GM12878 (cell line): ENCODE measurements at regions not wholly inside any gene's neighbourhood (a gene's known extent, or its start where the extent isn't known, plus 50 kb on each side); places are given as distances from the start of the nearest gene placed in this dataset.
"Not testable (repeated sequence)": the region's sequence is repeated elsewhere in the genome, so short reads cannot be mapped to it uniquely, and the experiment has no call there.

Experiments used
- ATAC-seq: fragments of 200-7000 bp; cut with Tn5 transposase; 3 replicates; pipeline ENCODE4 v1.9.1; 2020; ENCODE audit warnings: mild to moderate bottlenecking, moderate library complexity
- BruUV-seq: library from RNA; stranded (reverse); fragments of 400-500 nt; replicated peaks from 2 replicates; lab custom pipeline; 2021; lab: Mats Ljungman, UMichigan
- CTCF ChIA-PET: fragments of 300-600 bp; sonication (Branson Sonifier 250); formaldehyde crosslinking; extraction: SDS; loops from one replicate; lab custom pipeline; 2021; ENCODE audit warnings: inconsistent platforms; lab: Yijun Ruan, JAX
- POLR2A ChIA-PET: fragments of 350-600 bp; formaldehyde crosslinking; extraction: SDS; loops from one replicate; lab custom pipeline; 2021; ENCODE audit warnings: inconsistent platforms; lab: Charles Lee
- RAD21 ChIA-PET: fragments of 300-600 bp; sonication (Branson Sonifier 250); formaldehyde crosslinking; loops from one replicate; lab custom pipeline; 2023; ENCODE audit warnings: antibody characterized with exemption; ENCODE audit not compliant: unreplicated experiment; lab: Charles Lee
- SMC1A ChIA-PET: fragments of 300-600 bp; sonication (Branson Sonifier 250); formaldehyde crosslinking; loops from one replicate; lab custom pipeline; 2023; ENCODE audit not compliant: unreplicated experiment, uncharacterized antibody; lab: Charles Lee
- DNase-seq: peaks from one replicate; pipeline ENCODE4 v3.0.0-alpha.2; 2011; ENCODE audit warnings: low read depth, low spot score
- FAIRE-seq: peaks from 3 replicates; lab custom pipeline; 2011; peaks lifted over from hg19 to GRCh38; lab: Jason Lieb, UNC
- H2AFZ ChIP-seq: 2 replicates; pipeline ENCODE4 v1.6.0; 2011; ENCODE audit warnings: low read depth, low read length, control low read depth; ENCODE audit not compliant: control insufficient read depth
- H3K27ac ChIP-seq: 2 replicates; pipeline ENCODE4 v1.5.1; 2011; ENCODE audit warnings: control low read depth; ENCODE audit not compliant: control insufficient read depth, insufficient read depth
- H3K27me3 ChIP-seq, 2 experiments: replicated peaks in 1 of 2; 2 replicates each; pipeline versions ENCODE4 v1.6.0 to v1.6.1; 2011; ENCODE audit warnings: low read length in 1 of 2; ENCODE audit not compliant: control insufficient read depth in 2 of 2, insufficient read depth in 2 of 2
- H3K36me3 ChIP-seq, 2 experiments: 2 replicates each; pipeline ENCODE4 v1.5.1; 2011; ENCODE audit warnings: low read length in 1 of 2; ENCODE audit not compliant: control insufficient read depth in 2 of 2, insufficient read depth in 2 of 2
- H3K4me1 ChIP-seq: 2 replicates; pipeline ENCODE4 v1.6.1; 2011; ENCODE audit warnings: mild to moderate bottlenecking, low read length, moderate library complexity, mixed read lengths; ENCODE audit not compliant: control insufficient read depth, insufficient read depth
- H3K4me2 ChIP-seq: 2 replicates; pipeline ENCODE4 v1.6.0; 2011; ENCODE audit warnings: control low read depth; ENCODE audit not compliant: control insufficient read depth, insufficient read depth
- H3K4me3 ChIP-seq: fragments of 200-600 bp; sonication (generic); 2 replicates; pipeline ENCODE4 v1.5.1; 2016
- H3K79me2 ChIP-seq: 2 replicates; pipeline ENCODE4 v1.6.0; 2011; ENCODE audit warnings: low read length; ENCODE audit not compliant: control insufficient read depth, insufficient read depth
- H3K9ac ChIP-seq: 2 replicates; pipeline ENCODE4 v1.8.0; 2011; ENCODE audit warnings: low read length, control low read depth, mixed read lengths; ENCODE audit not compliant: control insufficient read depth, insufficient read depth
- H3K9me3 ChIP-seq: replicated peaks from 3 replicates; pipeline ENCODE4 v1.5.1; 2011; ENCODE audit warnings: mild to moderate bottlenecking, low read length; ENCODE audit not compliant: control insufficient read depth, insufficient read depth
- H4K20me1 ChIP-seq: 2 replicates; pipeline ENCODE4 v1.6.0; 2011; ENCODE audit not compliant: control insufficient read depth, insufficient read depth
- WGBS: methylation state at CpG from one replicate; pipeline ENCODE4 v1.1.6; 2016; ENCODE audit warnings: low lambda C conversion rate; ENCODE audit not compliant: insufficient replicate concordance, insufficient coverage; ENCODE audit errors: missing lambda C conversion rate; 5-methylcytosine and 5-hydroxymethylcytosine counted together
- in situ Hi-C: fragments of 300-500 bp; cut with MboI; formaldehyde crosslinking; loops from 9 replicates; pipeline ENCODE4 v1.14.3; 2018; ENCODE audit warnings: mixed read lengths
- intact Hi-C: fragments of 100-400 bp; cut with micrococcal nuclease; formaldehyde crosslinking; loops from one replicate; pipeline ENCODE4 v1.14.2; 2022; ENCODE audit not compliant: unreplicated experiment

- H3K4me3 ChIP-seq, intact Hi-C loops, ATAC-seq, H3K9me3 ChIP-seq, POLR2A ChIA-PET, H4K20me1 ChIP-seq, H3K27me3 ChIP-seq, H3K27ac ChIP-seq, H3K79me2 ChIP-seq, RAD21 ChIA-PET, H2AFZ ChIP-seq, DNase-seq, in situ Hi-C loops, H3K4me1 ChIP-seq, FAIRE-seq, SMC1A ChIA-PET, BruUV-seq, H3K4me2 ChIP-seq, CTCF ChIA-PET, H3K36me3 ChIP-seq, H3K9ac ChIP-seq: not testable (repeated sequence)
- WGBS = 50% methylated on average over 2 of the region's 2 CpGs
Measured at GRCh38 chr2:111344590-111344989, 223.9 kb downstream of the BCL2L11 start.

- H3K4me3 ChIP-seq, H3K4me1 ChIP-seq, H3K36me3 ChIP-seq, FAIRE-seq, H3K27ac ChIP-seq, SMC1A ChIA-PET, intact Hi-C loops, ATAC-seq, H3K27me3 ChIP-seq, in situ Hi-C loops, RAD21 ChIA-PET, H3K9me3 ChIP-seq, H4K20me1 ChIP-seq, H3K79me2 ChIP-seq, H3K9ac ChIP-seq, CTCF ChIA-PET, POLR2A ChIA-PET, DNase-seq, BruUV-seq, H2AFZ ChIP-seq, H3K4me2 ChIP-seq: not testable (repeated sequence)
- 4% methylated on average over 1 of the region's 3 CpGs for WGBS
Measured at GRCh38 chr2:111345439-111345838, 224.7 kb downstream of the BCL2L11 start.

DNA sequence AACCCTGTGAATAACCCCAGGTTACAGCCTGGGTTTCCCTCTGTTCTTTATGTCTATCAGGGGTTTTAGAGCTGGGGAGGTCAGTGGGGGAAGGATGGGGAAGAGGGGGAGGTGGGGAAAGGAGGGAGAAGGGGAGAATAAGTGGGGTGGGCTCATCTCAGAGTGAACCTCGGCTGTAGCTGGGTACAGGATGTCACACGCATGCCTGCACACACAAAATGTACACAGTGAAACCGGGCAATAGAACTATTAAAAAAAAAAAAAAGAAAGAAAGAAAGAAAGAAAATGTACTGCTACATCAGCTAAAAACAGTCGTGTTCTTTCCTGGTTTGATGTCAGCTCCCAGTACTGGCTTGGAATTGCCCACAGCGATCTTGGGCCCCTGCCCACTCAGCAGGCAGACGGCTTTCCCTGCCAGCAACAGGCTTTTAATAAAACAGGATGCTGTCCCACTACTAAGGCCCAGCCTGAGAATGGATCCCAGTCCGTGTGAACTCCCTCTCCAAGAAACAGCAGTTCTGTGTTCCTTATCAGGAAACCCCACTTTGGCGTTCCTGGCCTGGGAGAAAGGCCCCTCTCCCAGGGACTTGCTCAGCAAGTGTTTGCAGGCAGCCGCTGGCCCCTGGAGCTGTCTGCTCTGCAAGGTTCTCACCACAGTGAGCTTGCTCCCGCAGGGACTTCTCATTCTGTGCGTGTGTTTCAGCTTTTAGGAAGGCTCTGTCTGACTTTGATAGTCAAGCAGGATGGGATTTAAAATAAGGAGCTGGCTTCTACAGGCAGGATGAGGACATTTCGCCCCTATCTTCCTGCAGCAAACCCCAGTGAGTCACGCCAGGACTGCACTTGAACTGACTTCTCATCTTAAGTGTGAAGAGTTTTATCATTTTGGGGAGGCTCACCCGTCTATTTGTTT is 225.6 kb downstream of the BCL2L11 start:
- H3K27me3 ChIP-seq, CTCF ChIA-PET, H3K4me1 ChIP-seq, in situ Hi-C loops, H3K9me3 ChIP-seq, H3K27ac ChIP-seq, H4K20me1 ChIP-seq, RAD21 ChIA-PET, DNase-seq, H3K4me3 ChIP-seq, H3K4me2 ChIP-seq, H3K79me2 ChIP-seq, ATAC-seq, intact Hi-C loops, H3K9ac ChIP-seq, FAIRE-seq, H2AFZ ChIP-seq, SMC1A ChIA-PET, BruUV-seq, H3K36me3 ChIP-seq, POLR2A ChIA-PET: not testable (repeated sequence)
- 47% methylated on average over 7 of the region's 14 CpGs for WGBS

DNA sequence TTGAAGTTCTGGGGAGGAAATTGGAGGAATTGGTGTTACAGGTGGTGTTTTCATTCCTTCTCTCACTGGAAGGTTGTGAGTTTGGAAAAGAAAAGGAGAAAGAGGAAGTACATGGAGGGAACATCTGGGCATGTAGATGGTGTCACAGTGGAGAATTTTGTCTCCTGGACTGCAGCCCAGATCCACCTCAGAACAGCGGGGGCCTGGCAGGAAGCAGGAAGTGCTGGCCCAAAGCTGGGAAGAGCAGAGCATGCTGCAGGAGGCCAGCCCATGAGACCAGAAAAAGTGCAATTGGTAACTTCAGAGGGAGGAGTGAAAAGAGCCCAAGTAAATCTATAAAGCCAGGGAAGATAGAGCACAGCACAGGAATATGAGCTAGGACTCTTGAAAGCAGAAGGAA is 227.0 kb downstream of the BCL2L11 start:
- intact Hi-C loops, RAD21 ChIA-PET, H3K9me3 ChIP-seq, ATAC-seq, H3K36me3 ChIP-seq, DNase-seq, H2AFZ ChIP-seq, H4K20me1 ChIP-seq, SMC1A ChIA-PET, FAIRE-seq, H3K4me3 ChIP-seq, in situ Hi-C loops, CTCF ChIA-PET, H3K4me2 ChIP-seq, H3K9ac ChIP-seq, POLR2A ChIA-PET, H3K27ac ChIP-seq, H3K27me3 ChIP-seq, BruUV-seq, H3K79me2 ChIP-seq, H3K4me1 ChIP-seq: not testable (repeated sequence)
- no CpG with 5 or more reads among the region's 1 CpG for WGBS
